B cell (primary cell): ENCODE measurements at regions not wholly inside any gene's neighbourhood (a gene's known extent, or its start where the extent isn't known, plus 50 kb on each side); places are given as distances from the start of the nearest gene placed in this dataset.

Experiments
- ATAC-seq: fragments of 200-7000 bp; cut with Tn5 transposase; one replicate; pipeline ENCODE4 v1.10.0; 2021; ENCODE audit warnings: low read depth, mild to moderate bottlenecking, moderate number of reproducible peaks, moderate library complexity
- CTCF ChIA-PET: fragments of 350-600 bp; sonication (Branson Sonifier 250); formaldehyde crosslinking; loops from one replicate; lab custom pipeline; 2021; ENCODE audit warnings: antibody characterized with exemption, inconsistent platforms; lab: Charles Lee
- POLR2A ChIA-PET: fragments of 350-600 bp; sonication (Branson Sonifier 250); formaldehyde crosslinking; loops from one replicate; lab custom pipeline; 2021; ENCODE audit warnings: antibody characterized with exemption; lab: Charles Lee
- DNase-seq: peaks from one replicate; pipeline ENCODE4 v3.0.0; 2013
- H2AFZ ChIP-seq: 2 replicates; pipeline ENCODE4 v1.6.1; 2012; ENCODE audit warnings: mild to moderate bottlenecking, low read depth, low read length; ENCODE audit not compliant: insufficient read depth, poor library complexity, severe bottlenecking
- H3K27ac ChIP-seq, 2 donors: 1 replicate in 1 of 2; 2 replicates in 1 of 2; pipeline ENCODE4 v1.5.1; 2012 to 2013; ENCODE audit warnings: low read length in 2 of 2, mild to moderate bottlenecking in 2 of 2, moderate library complexity in 1 of 2
- H3K27me3 ChIP-seq, 4 experiments: fragments of 200-600 bp in 1 of 4; sonication (generic) in 1 of 4; replicated peaks in 1 of 4; 1 replicate in 2 of 4; 2 replicates in 2 of 4; pipeline versions ENCODE4 v1.6.1 to v1.7.0; 2013 to 2016; ENCODE audit warnings: low read length in 3 of 4, mild to moderate bottlenecking in 2 of 4, mixed read lengths in 1 of 4, moderate library complexity in 1 of 4; ENCODE audit not compliant: insufficient read depth in 4 of 4, control insufficient read depth in 3 of 4; ENCODE audit errors: control extremely low read depth in 1 of 4
- H3K36me3 ChIP-seq, 2 experiments: replicated peaks in 1 of 2; 1 replicate in 1 of 2; 2 replicates in 1 of 2; pipeline versions ENCODE4 v1.6.1 to v1.7.1; 2013; ENCODE audit warnings: low read length in 1 of 2; ENCODE audit not compliant: insufficient read depth in 2 of 2, control insufficient read depth in 1 of 2; ENCODE audit errors: control extremely low read depth in 1 of 2, extremely low read depth in 1 of 2
- H3K4me1 ChIP-seq, 2 donors: fragments of 200-600 bp in 1 of 2; sonication (generic) in 1 of 2; 1 replicate in 1 of 2; 2 replicates in 1 of 2; pipeline versions ENCODE4 v1.5.1 to v1.6.1; 2013 to 2017; ENCODE audit warnings: low read length in 2 of 2; ENCODE audit not compliant: control insufficient read depth in 2 of 2, insufficient read depth in 2 of 2
- H3K4me2 ChIP-seq: replicated peaks from 2 replicates; pipeline ENCODE3; 2012; ENCODE audit warnings: mild to moderate bottlenecking, low read depth, low read length; ENCODE audit not compliant: poor library complexity, severe bottlenecking
- H3K4me3 ChIP-seq, 5 experiments: fragments of 200-600 bp in 1 of 5; sonication (generic) in 1 of 5; 1 replicate in 3 of 5; 2 replicates in 2 of 5; pipeline versions ENCODE4 v1.5.1 to v1.7.0; 2011 to 2016; ENCODE audit warnings: low read length in 4 of 5, mild to moderate bottlenecking in 4 of 5, low read depth in 2 of 5, control low read depth in 1 of 5, moderate library complexity in 1 of 5; ENCODE audit not compliant: insufficient read depth in 1 of 5; ENCODE audit errors: control extremely low read depth in 1 of 5, extremely low read depth in 1 of 5
- H3K79me2 ChIP-seq: fragments of 200-600 bp; sonication (generic); one replicate; pipeline ENCODE4 v1.6.0; 2016; ENCODE audit warnings: low read length; ENCODE audit not compliant: control insufficient read depth, insufficient read depth
- H3K9ac ChIP-seq: fragments of 200-600 bp; sonication (generic); 2 replicates; pipeline ENCODE4 v1.6.1; 2017; ENCODE audit warnings: mild to moderate bottlenecking, low read length, moderate library complexity
- H3K9me3 ChIP-seq, 3 donors: one replicate each; pipeline versions ENCODE4 v1.6.1 to v1.7.1; 2013; ENCODE audit warnings: low read length in 2 of 3; ENCODE audit not compliant: control insufficient read depth in 2 of 3, insufficient read depth in 1 of 3; ENCODE audit errors: control extremely low read depth in 1 of 3
- H4K20me1 ChIP-seq: 2 replicates; pipeline ENCODE4 v1.6.0; 2012; ENCODE audit warnings: mild to moderate bottlenecking, low read length; ENCODE audit not compliant: insufficient read depth, control insufficient read depth, poor library complexity, severe bottlenecking
- H3K27ac Mint-ChIP-seq: one replicate; pipeline ENCODE4 v1.8.0; 2021; ENCODE audit warnings: mixed read lengths
- H3K27me3 Mint-ChIP-seq: one replicate; pipeline ENCODE4 v1.8.0; 2021; ENCODE audit warnings: mixed read lengths
- H3K4me1 Mint-ChIP-seq: one replicate; pipeline ENCODE4 v1.8.0; 2021; ENCODE audit warnings: mixed read lengths
- H3K4me3 Mint-ChIP-seq: one replicate; pipeline ENCODE4 v1.8.0; 2021; ENCODE audit warnings: mixed read lengths
- H3K9me3 Mint-ChIP-seq: one replicate; pipeline ENCODE4 v1.8.0; 2022; ENCODE audit warnings: mixed read lengths; ENCODE audit not compliant: insufficient read depth
- EZH2 ChIP-seq: IDR thresholded peaks from 2 replicates; pipeline ENCODE4 v1.6.1; 2012; ENCODE audit warnings: borderline replicate concordance, low read depth, mild to moderate bottlenecking, moderate library complexity, low read length; ENCODE audit not compliant: insufficient read depth, poor library complexity, severe bottlenecking
- WGBS: methylation state at CpG from one replicate; pipeline ENCODE4 v1.1.5; 2013; ENCODE audit warnings: missing lambda C conversion rate; ENCODE audit not compliant: insufficient coverage; 5-methylcytosine and 5-hydroxymethylcytosine counted together
- intact Hi-C: fragments of 100-400 bp; cut with micrococcal nuclease; formaldehyde crosslinking; loops from one replicate; pipeline ENCODE4 v1.10.0; 2022
- TF ChIP-seq, protein P1 (sequence below): fragments of 200-600 bp; IDR thresholded peaks from one replicate; pipeline ENCODE4 v1.8.0; 2022; ENCODE audit warnings: antibody characterized with exemption, mild to moderate bottlenecking

DNA sequence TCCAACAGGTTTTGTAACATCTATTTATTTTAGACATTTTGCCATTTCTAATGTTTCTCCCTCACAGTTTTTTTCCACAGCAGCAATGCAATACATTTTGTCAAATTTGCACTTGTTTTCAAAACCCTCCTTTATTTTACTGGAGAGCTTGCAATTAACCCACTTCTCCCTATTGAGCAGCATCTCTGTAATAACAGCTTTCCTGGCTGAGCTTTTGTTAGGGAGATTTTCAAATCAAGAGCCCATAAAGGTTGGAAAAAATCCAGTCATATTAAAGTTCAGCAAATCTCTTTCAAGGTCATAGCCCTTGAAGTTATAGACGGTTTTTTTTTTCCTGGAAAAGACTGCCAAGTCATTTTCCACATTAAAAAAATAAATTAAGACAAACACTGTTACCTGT, 450.6 kb upstream of the TENM3 start:
- no peaks in the 10 kb centered on the region for H3K4me1 Mint-ChIP-seq
- Histone ChIP-seq H3K4me1 (no peaks in the 10 kb centered on the region), H2AFZ (no peak overlapping the region), H3K9ac (no peak overlapping the region), H3K27ac (no peak overlapping the region), H3K36me3 (no peaks in the 10 kb centered on the region), H3K4me2 (no peak overlapping the region), H3K4me3 (no peak overlapping the region), H3K9me3 (peaks cover 0 to 21% (median 5%) of the 10 kb centered on the region in 3 donors), H3K27me3 (no peaks in the 10 kb centered on the region), H3K79me2 (no peaks in the 10 kb centered on the region), H4K20me1 (no peaks in the 10 kb centered on the region)
- intact Hi-C loops: no loop called here
- WGBS: no CpG with 5 or more reads among the region's 1 CpG
- H3K4me3 Mint-ChIP-seq: no peak overlapping the region
- TF ChIP-seq, protein P1, sequence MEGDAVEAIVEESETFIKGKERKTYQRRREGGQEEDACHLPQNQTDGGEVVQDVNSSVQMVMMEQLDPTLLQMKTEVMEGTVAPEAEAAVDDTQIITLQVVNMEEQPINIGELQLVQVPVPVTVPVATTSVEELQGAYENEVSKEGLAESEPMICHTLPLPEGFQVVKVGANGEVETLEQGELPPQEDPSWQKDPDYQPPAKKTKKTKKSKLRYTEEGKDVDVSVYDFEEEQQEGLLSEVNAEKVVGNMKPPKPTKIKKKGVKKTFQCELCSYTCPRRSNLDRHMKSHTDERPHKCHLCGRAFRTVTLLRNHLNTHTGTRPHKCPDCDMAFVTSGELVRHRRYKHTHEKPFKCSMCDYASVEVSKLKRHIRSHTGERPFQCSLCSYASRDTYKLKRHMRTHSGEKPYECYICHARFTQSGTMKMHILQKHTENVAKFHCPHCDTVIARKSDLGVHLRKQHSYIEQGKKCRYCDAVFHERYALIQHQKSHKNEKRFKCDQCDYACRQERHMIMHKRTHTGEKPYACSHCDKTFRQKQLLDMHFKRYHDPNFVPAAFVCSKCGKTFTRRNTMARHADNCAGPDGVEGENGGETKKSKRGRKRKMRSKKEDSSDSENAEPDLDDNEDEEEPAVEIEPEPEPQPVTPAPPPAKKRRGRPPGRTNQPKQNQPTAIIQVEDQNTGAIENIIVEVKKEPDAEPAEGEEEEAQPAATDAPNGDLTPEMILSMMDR: no peak
- no peak for TF ChIP-seq EZH2
- no peaks in the 10 kb centered on the region for H3K27me3 Mint-ChIP-seq
- no peak overlapping the region for H3K27ac Mint-ChIP-seq
- ChIA-PET POLR2A (no interaction called here), CTCF (no interaction called here)
- DNase-seq: no peak
- H3K9me3 Mint-ChIP-seq: peaks cover 11% of the 10 kb centered on the region
- no peak for ATAC-seq

DNA sequence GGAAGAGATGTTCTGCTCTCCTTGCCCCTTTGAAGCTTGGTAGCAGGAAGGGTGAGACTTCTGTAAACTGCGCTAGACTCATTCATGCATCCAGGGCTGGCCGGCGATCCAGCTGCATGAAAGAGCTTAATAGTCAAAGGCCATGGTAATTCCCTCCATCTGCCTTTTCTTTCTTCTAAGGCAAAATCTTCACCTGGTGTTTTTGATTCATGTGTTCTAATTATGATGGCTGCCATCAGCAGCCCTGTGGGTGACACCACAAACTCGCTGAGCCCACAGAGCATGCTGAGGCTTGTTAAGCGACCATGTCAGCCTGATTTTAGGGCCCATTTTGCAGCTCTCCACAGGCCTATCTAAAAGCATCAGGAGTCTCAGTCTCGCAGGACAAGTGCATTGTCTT, 450.1 kb upstream of the TENM3 start:
- H3K27me3 ChIP-seq: no peaks in the 10 kb centered on the region
- H3K9me3 ChIP-seq: peaks cover 0 to 21% (median 5%) of the 10 kb centered on the region in 3 donors
- DNase-seq: no peak
- H3K36me3 ChIP-seq: no peaks in the 10 kb centered on the region
- TF ChIP-seq EZH2: no peak
- TF ChIP-seq, protein P1: no peak
- no peaks in the 10 kb centered on the region for H3K79me2 ChIP-seq
- no peak overlapping the region for H3K4me2 ChIP-seq
- Mint-ChIP-seq H3K27me3 (no peaks in the 10 kb centered on the region), H3K27ac (no peak overlapping the region), H3K9me3 (peaks cover 11% of the 10 kb centered on the region), H3K4me3 (no peak overlapping the region), H3K4me1 (no peaks in the 10 kb centered on the region)
- ChIA-PET POLR2A (no interaction called here), CTCF (no interaction called here)
- H2AFZ ChIP-seq: no peak overlapping the region
- no peak overlapping the region for H3K4me3 ChIP-seq
- WGBS: 64% methylated on average over 3 of the region's 6 CpGs
- ATAC-seq: no peak
- no peak overlapping the region for H3K27ac ChIP-seq
- no peak overlapping the region for H3K9ac ChIP-seq
- intact Hi-C loops: no loop called here
- no peaks in the 10 kb centered on the region for H3K4me1 ChIP-seq
- no peaks in the 10 kb centered on the region for H4K20me1 ChIP-seq
